HEK293T (cell line): ENCODE measurements at regions not wholly inside any gene's neighbourhood (a gene's known extent, or its start where the extent isn't known, plus 50 kb on each side); places are given as distances from the start of the nearest gene placed in this dataset.

Experiments used
- ARNT ChIP-seq: fragments of 450-650 bp; IDR thresholded peaks from 2 replicates; pipeline ENCODE4 v1.6.1; 2017; ENCODE audit warnings: mild to moderate bottlenecking
- BHLHE40 ChIP-seq: fragments of 450-650 bp; IDR thresholded peaks from 2 replicates; pipeline ENCODE4 v1.6.1; 2016; ENCODE audit warnings: mild to moderate bottlenecking, moderate library complexity, borderline replicate concordance
- ELF4 ChIP-seq: fragments of 450-650 bp; IDR thresholded peaks from 2 replicates; pipeline ENCODE4 v1.6.1; 2017; ENCODE audit warnings: antibody characterized with exemption
- FOXA1 ChIP-seq: fragments of 450-650 bp; IDR thresholded peaks from 2 replicates; pipeline ENCODE4 v1.6.1; 2016; ENCODE audit warnings: mild to moderate bottlenecking
- FOXK2 ChIP-seq: fragments of 450-650 bp; IDR thresholded peaks from 2 replicates; pipeline ENCODE4 v1.6.1; 2016; ENCODE audit warnings: mild to moderate bottlenecking
- FOXM1 ChIP-seq: fragments of 450-650 bp; IDR thresholded peaks from 2 replicates; pipeline ENCODE4 v1.6.1; 2017; ENCODE audit warnings: mild to moderate bottlenecking, borderline replicate concordance
- HDGF ChIP-seq: fragments of 450-650 bp; IDR thresholded peaks from 2 replicates; pipeline ENCODE4 v1.6.1; 2017; ENCODE audit warnings: antibody characterized with exemption, borderline replicate concordance
- L3MBTL2 ChIP-seq: fragments of 450-650 bp; conservative IDR thresholded peaks from 2 replicates; pipeline ENCODE4 v1.6.1; 2016; ENCODE audit warnings: mild to moderate bottlenecking
- NFRKB ChIP-seq: fragments of 450-650 bp; IDR thresholded peaks from 2 replicates; pipeline ENCODE4 v1.6.1; 2016; ENCODE audit warnings: mild to moderate bottlenecking, moderate library complexity
- PKNOX1 ChIP-seq: fragments of 450-650 bp; IDR thresholded peaks from 2 replicates; pipeline ENCODE4 v1.6.1; 2016
- SP1 ChIP-seq: fragments of 450-650 bp; IDR thresholded peaks from 2 replicates; pipeline ENCODE4 v1.6.1; 2017
- SUZ12 ChIP-seq: fragments of 450-650 bp; IDR thresholded peaks from 2 replicates; pipeline ENCODE4 v1.6.1; 2016; ENCODE audit warnings: mild to moderate bottlenecking
- TARDBP ChIP-seq: fragments of 450-650 bp; IDR thresholded peaks from 2 replicates; pipeline ENCODE4 v1.6.1; 2016
- ZNF384 ChIP-seq: fragments of 450-650 bp; IDR thresholded peaks from 2 replicates; pipeline ENCODE4 v1.6.1; 2016

GRCh38 chr7:23963461-23964165, 253.6 kb downstream of the STK31 start:
- TF ChIP-seq ELF4: no peak
- no peak for TF ChIP-seq ZNF384
- no peak for TF ChIP-seq BHLHE40
- TF ChIP-seq ARNT: no peak
- TF ChIP-seq NFRKB: no peak
- no peak for TF ChIP-seq FOXA1
- no peak for TF ChIP-seq TARDBP
- no peak for TF ChIP-seq PKNOX1
- TF ChIP-seq SP1: no peak
- TF ChIP-seq L3MBTL2: no peak
- no peak for TF ChIP-seq FOXM1
- TF ChIP-seq HDGF: no peak
- TF ChIP-seq SUZ12: no peak
- TF ChIP-seq FOXK2: no peak
